Midbrain (tissue), 1 donor: ENCODE measurements at regions not wholly inside any gene's neighbourhood (a gene's known extent, or its start where the extent isn't known, plus 50 kb on each side); places are given as distances from the start of the nearest gene placed in this dataset.

Source experiments
- DNase-seq: peaks from one replicate; lab custom pipeline; 2025; lab: John Stamatoyannopoulos, UW

- DNase-seq: no peak
Observed at GRCh38 chr14:97206916-97207315, 409.7 kb downstream of the VRK1 start.

DNA sequence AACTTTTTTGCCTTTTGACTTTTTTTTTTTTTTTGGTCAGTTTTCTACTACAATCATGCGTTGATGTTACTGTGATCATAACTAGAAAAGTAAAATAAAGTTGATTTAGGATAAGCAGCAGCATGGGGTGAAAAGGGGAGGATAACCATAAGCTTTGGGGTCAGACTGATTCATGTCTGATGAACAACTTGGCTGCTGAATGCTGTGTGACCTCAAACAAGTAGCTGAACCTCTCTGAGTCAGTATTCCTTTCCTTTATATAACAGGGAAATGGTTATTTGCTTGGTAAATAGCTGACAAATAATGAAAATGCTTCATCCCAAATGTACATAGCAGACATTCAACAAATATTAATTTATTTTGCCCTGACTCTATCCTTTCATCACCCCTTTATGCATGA, 413.0 kb downstream of the VRK1 start:
- no peak for DNase-seq

GRCh38 chr14:97212399-97212798, 415.2 kb downstream of the VRK1 start:
- DNase-seq: no peak

DNA sequence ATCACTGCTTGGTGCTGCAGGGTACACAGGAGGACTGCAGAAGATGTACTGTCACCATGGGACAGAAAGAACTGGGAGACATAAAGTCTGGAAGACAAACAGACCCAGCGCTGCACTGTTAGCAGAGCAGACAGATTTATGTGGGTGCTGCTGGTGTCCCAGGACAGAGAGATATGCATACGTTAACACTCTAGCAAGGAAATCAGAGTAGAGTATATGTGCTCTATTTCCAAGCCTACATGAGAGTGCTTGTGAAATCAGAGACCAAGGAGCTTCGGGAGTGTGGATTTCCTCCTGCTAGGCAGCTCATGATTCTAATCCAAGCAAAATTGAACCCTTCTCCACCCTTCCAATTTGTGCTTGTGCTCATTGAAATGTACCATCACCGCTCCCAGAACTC, 416.5 kb downstream of the VRK1 start:
- DNase-seq: no peak

- no peak for DNase-seq
Observed at GRCh38 chr14:97215263-97215969, 418.2 kb downstream of the VRK1 start.

- no peak for DNase-seq
Observed at GRCh38 chr14:97217111-97217885, 420.1 kb downstream of the VRK1 start.

DNA sequence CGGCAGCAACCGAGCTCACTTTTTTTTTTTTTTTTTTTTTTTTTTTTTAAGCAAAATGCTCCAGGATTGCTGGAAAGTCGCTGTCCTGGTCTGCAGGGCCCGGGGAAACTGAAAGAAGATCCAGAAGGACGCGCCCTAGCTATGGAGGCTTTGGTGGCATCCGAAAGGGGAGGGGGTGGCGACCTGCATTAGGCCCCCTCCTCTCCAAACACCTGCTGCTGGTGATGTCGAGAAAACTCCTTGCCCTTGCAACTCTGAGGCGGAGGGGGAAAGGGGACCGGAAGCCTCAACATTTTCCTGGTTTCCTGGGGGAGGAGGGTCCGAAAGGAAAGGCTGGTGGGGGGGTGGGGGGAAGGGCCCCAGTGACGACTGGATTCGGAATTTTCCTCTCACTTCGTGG, 421.1 kb downstream of the VRK1 start:
- DNase-seq: no peak

GRCh38 chr14:97218691-97219430, 421.7 kb downstream of the VRK1 start:
- DNase-seq: no peak

DNA sequence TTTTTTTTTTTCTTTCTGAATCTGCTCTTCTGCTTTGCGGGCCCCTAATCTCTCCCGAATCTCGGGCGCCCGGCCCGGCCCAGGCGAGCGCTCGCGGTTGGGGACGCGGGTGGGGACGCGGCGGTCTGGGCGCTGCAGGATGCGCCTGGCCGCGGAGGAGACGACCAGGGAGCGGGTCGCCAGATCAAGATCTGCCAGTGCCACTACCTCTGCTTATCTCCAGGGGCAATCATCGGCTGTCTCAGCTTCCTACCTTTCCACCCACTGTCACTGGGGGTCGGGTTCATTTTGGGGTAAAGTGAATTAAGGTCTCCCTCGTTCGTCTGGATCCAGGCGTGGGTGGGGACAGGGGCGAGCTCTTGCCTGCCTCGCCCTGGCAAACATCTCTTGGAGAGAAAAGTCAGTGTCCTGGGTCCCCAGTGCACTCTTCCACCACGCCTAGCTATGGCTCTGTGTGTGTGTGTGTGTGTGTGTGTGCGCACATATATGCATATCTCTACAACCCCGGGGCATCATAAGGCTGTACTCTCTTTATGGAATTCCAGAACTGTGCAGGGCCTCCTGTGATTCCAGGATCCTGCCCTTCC, 422.3 kb downstream of the VRK1 start:
- no peak for DNase-seq

DNA sequence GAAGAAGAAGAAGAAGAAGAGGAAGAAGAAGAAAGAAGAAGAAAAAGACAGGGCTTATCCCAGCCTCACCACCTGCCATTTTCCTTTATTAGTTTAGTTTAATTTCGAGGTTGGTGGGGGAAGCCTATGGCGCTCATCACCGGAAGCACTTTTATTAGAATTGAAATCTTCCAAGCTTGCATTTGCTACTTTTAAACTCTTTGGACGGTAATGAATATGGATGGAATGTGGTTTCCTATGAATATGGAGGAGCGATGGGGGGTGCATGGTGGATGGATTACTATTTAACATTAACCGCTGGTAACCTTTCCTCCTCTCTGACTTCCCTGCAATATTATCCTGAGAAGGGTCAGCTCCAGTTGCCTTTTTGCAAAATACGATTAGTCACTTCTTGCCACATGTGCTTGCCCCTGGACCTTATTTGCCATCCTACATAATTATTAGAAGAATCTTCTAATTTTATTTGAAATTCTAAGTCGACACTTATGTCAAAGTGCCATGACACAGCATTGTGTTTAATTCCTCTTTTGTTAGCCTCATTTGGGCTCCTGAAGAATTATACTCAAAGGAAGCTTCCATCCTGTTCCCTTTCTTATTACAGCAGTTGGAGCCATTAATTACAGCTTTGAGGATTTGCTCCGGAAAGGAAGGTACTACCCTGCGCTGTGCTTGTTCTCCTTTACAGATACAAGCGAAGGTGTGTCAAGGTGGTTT, 424.5 kb downstream of the VRK1 start:
- DNase-seq: no peak

DNA sequence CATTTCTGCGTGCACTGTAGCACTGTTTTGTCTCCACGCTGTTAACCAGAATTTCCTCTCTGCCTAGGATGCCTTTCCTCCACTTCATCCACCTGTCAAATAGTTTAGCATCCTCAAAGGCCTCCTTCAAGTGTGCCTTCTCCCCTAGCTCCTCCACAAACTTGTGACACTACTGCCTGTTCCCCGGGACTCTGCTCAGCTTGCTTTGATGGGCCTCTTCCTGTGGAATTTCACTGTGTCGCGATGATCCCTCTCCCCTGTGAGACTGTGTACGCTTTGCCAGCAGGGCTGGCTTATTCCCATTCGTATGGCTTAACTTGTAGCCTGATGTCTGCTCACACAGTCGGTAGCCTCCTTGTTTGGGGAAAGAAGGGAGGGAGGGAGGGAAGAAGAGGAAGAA, 426.8 kb downstream of the VRK1 start:
- no peak for DNase-seq

DNA sequence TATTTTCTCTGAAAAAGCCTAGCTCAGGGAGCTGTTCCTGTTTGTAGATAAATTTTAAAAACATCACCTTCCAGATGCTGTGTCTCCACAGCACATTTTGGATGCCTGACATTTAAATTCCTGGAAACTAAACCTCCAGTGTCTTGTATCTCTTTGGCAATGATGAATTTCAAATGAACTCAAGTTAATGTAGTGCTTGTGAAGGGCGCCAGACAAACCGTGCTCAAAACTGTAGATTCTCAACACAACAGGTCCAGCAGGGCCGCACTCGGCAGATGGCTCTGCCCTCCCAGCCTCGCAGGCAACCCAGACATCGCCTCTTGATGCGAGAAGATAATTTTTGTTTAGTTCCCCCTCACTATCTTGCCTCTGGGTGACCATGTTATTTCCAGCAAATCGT, 432.9 kb downstream of the VRK1 start:
- DNase-seq: no peak

DNA sequence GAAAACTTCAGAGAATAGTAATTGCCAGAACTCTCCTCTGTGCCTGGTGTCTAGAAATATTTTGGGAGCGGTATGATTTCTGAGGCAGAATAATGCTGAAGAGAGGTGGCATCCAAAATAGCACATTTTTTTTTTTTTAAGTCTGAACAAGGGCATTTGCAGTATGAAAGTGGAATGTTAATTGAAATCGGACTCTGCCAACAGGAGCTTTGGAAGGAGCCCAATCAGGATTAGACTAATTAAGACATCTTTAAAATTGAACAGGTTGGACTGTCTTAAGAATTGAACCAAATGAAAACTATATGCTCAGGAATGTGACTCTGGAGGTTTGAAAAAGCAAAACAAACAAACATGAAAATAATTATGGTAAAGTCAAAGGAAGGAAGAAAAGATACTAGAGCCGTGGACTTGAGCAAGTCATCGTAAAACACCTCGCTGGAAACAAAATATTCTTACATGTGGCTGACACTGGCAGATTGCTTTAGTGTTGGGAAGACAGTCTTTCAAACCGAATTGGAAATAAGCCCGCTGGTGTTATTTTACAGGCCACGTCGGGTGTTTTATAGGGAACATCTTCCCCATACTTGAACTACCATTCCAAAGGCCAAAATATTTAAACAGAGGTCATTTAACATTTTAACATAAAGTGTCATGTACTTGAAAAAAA, 436.3 kb downstream of the VRK1 start:
- no peak for DNase-seq

DNA sequence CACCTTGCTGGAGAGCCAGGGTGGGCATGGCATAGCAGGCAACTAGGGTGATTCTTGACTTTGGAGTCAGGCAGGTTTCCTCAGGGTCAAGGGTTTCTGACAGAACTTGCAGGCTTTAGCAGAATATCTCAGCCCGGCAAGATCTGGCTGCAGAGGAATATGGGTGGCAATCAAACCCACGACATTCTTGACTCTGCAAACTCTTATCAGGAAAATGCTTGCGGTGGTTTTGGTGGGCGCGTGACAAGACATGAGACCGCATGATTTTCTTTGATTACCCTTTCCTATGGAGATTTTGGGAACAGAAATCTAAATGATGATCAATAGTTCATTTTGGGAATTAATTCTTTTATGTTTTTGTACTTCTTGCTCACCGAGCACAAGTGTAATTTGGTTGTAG, 449.5 kb downstream of the VRK1 start:
- DNase-seq: no peak

DNA sequence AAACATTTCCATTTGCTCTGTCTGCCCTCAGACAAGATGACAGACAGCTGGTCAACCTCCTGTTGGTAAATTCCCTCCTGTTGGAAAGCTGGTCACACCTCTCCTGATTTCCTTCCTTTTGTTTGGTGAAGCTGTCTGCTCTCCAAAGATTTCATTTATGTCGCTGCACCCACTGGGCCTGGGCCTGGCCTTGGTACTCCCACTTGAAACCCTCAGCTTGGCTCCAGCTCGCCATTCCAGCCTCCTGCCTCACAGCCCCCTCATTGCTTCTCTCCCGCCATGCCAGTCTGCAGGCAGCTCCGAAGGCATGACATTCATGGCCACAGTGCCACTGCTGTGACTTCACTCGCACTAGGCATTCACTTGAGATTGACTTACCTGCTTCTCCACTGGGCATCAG, 451.8 kb downstream of the VRK1 start:
- DNase-seq: no peak

DNA sequence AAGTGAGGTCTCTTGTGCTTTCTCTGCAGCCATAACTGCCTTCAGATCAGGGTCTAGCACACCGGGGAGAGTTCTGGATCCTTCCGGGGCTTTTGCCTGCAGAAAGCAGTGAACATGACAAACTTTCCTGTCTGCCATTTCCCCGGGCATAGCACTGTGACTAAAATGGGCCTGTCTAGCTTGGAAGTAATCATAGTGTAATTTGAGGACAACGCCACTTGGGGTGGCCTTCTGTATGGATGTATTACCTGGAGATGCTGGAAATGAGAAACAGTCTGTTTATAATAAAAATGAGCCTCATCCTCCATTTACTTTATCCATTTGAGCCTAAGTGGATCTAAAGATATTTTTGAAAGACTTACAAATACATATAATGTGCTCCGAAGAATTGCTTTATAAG, 453.7 kb downstream of the VRK1 start:
- no peak for DNase-seq

DNA sequence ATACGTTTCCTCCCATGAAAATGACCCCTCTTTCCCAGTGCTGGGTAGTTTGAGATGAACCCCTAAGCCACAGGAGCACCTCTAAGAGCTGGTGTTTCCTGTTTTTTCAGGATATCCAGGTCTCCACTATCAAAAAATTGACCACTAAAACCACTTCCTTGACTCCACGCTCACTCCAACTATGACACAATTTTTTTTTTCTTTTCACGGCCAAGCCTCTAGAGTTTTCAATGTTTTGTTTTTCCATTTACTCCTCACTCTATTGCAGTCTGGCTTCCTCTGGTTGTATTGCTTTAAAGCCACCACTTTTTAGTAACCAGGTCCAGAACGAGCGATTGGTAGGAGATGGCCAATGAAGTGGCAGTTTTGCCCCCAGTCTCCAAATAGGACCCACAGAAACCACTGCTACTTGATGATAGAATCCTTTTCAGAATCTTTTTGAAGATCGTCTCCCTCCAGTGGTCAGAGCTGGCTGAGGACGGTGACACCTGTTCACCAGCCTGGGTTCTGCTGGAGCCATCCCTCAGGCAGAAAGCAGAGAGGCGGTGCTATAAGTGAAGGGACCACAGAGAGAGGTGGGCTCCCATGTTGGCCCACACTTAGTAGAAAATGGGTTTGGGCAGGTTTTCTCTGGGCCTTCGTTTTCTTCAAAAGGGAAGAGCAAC, 454.4 kb downstream of the VRK1 start:
- DNase-seq: no peak

DNA sequence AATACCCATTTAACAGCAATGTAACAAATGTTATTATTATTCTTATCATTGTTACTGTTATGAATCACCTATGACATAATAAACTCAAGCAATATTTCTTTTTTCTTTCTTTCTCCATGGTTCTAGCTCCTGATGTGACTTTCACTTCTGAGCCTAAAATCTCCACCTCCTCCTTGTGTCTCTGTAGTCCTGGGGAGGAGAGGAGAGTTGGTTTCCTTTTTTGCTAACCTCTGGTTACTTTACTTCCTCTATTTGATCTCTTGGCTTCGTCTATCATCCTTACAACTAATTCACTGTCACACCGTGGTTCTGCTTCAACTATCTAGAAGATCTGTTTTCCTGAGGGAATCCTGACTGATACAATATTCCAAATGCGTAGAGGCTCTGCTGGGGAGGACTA, 456.6 kb downstream of the VRK1 start:
- DNase-seq: no peak

DNA sequence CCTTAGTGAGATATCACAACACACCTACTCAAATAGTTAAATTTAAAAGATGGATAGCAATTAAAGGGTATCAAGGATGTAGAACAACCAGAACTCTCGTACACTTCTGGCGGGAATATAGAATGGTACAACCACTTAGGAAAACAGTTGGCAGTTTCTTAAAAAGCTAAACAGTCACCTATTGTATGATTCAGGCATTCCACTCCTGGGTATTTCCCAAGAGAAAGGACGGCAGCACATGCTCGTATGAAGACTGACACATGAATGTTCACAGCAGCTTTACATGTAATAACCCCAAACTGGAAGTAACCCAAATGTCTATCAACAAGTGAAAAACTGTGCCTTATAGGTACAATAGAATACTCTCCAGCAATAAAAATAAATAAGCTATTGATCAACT, 465.2 kb downstream of the VRK1 start:
- no peak for DNase-seq

DNA sequence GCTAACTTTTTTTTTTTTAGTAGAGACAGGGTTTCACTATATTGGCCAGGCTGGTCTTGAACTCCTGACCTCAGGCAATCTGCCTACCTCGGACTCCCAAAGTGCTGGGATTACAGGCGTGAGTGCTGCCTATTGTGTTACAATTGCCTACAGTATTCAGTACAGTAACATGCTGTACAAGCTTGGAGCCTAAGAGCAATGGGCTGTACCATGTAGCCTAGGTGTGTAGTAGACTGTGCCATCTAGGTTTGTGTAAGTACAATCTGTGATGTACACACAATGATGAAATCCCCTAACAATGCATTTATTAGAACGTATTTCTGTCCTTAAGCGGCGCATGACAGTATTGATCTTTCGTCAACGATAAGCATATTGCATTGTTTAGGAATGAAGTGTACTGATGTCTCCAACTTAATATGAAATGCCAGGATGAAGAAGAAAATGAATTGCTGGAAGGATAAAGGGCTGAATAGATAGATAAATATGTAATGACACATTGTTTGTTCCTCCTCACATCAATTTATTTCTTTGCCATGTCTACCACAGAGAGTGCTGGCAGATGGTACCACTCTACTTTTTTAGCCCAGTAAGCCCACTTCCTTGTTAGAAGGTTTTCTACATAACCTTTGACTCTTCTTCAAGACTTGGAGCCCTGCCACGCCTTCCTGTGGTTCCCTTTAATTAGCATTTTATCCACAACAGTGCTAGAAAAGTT, 467.5 kb downstream of the VRK1 start:
- no peak for DNase-seq
